ENCODE measurements at regions not wholly inside any gene's neighbourhood (a gene's known extent, or its start where the extent isn't known, plus 50 kb on each side); places are given as distances from the start of the nearest gene placed in this dataset.

DNA sequence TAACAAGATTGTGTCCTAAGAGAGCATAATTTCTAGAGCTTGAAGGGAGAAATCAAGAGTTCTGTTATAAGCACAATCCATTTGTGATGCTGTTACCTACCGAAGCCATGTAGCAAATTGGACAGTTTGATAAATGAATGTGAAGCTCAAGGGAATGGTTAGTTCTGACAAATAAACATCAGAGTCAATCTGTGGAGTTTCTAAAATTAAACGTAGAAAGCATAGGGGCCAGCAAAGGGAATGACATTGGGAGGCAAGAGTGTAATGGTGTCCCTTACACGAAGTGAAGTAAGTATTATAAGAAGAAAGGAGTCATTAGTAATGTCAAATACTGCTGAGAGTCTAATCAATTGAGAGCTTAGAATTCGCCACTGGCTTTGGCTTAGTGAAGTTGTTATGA is 200.2 kb upstream of the SLITRK1 start:
- no peak overlapping the region for H3K27ac ChIP-seq (ENCODE audit: low read depth, low read length, poor library complexity, severe bottlenecking)
- no peaks in the 10 kb centered on the region for H3K36me3 ChIP-seq (ENCODE audit: insufficient read depth, low read length, poor library complexity, severe bottlenecking)
- H3K4me1 ChIP-seq (ENCODE audit: insufficient read depth, low read length, poor library complexity, severe bottlenecking), result no peaks in the 10 kb centered on the region
- TF ChIP-seq EZH2 (IDR thresholded peaks at IDR 0.05; ENCODE audit: borderline replicate concordance, low read depth, low read length, poor library complexity, severe bottlenecking), result no peak
- TF ChIP-seq, protein P1, sequence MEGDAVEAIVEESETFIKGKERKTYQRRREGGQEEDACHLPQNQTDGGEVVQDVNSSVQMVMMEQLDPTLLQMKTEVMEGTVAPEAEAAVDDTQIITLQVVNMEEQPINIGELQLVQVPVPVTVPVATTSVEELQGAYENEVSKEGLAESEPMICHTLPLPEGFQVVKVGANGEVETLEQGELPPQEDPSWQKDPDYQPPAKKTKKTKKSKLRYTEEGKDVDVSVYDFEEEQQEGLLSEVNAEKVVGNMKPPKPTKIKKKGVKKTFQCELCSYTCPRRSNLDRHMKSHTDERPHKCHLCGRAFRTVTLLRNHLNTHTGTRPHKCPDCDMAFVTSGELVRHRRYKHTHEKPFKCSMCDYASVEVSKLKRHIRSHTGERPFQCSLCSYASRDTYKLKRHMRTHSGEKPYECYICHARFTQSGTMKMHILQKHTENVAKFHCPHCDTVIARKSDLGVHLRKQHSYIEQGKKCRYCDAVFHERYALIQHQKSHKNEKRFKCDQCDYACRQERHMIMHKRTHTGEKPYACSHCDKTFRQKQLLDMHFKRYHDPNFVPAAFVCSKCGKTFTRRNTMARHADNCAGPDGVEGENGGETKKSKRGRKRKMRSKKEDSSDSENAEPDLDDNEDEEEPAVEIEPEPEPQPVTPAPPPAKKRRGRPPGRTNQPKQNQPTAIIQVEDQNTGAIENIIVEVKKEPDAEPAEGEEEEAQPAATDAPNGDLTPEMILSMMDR (conservative IDR thresholded peaks at IDR 0.05; ENCODE audit: low read depth, low read length), result no peak
- BruUV-seq (replicated peaks), result no TSS peak
- intact Hi-C loops (cut with micrococcal nuclease; ENCODE audit: unreplicated experiment), result no loop called here
- no peaks in the 10 kb centered on the region for H3K27me3 ChIP-seq (replicated peaks; ENCODE audit: insufficient read depth, low read depth, low read length, poor library complexity)
- CTCF ChIA-PET, result no interaction called here
- POLR2A ChIA-PET (ENCODE audit: low non-redundant PET), result no interaction called here
- no peak overlapping the region for H3K4me3 ChIP-seq (ENCODE audit: low read depth, low read length, poor library complexity, severe bottlenecking)
- no peaks in the 10 kb centered on the region for H3K9me3 ChIP-seq (ENCODE audit: low read depth, low read length, poor library complexity, severe bottlenecking)
- no peak for DNase-seq (ENCODE audit: low spot score)

DNA sequence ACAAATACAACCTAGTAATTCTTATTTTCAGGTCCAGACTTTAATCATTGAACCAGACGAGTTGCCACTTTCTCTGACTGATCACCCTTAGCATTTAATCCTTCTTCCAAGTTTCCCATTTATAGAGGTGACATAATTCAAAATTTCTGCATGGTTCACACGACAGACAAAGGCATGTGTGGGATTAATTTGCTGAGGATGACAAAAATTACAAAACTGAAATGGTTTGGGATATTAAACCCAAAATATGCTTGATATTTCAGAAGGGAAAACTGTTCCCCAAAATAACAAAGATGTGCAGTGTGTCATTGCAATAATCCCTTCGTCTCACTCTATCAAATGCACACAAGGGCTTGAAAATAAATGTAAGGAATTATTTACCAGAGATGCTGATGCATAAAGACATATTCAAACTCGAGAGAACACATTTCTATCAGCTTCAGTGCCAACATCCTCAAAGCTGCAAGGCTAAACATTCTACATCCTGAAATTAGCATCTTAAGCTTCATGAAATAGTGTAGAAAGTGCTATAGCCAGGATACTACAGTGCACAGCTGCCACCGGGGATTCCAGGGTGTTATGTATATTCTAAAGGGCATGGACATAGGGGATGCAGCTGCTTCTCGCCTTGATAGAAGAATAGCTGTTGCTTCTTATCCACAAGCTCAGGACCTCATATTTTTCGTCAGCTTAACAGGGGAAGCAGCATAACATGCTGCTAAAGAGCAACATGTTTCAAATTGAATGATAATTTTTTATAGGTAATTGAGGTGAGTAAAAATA is 198.7 kb upstream of the SLITRK1 start:
- Histone ChIP-seq H3K36me3 (ENCODE audit: insufficient read depth, low read length, poor library complexity, severe bottlenecking) (no peaks in the 10 kb centered on the region), H3K4me3 (ENCODE audit: low read depth, low read length, poor library complexity, severe bottlenecking) (no peak overlapping the region), H3K9me3 (ENCODE audit: low read depth, low read length, poor library complexity, severe bottlenecking) (no peaks in the 10 kb centered on the region), H3K4me1 (ENCODE audit: insufficient read depth, low read length, poor library complexity, severe bottlenecking) (peaks cover 5% of the 10 kb centered on the region), H3K27me3 (replicated peaks; ENCODE audit: insufficient read depth, low read depth, low read length, poor library complexity) (no peaks in the 10 kb centered on the region), H3K27ac (ENCODE audit: low read depth, low read length, poor library complexity, severe bottlenecking) (no peak overlapping the region)
- no TSS peak for BruUV-seq (replicated peaks)
- CTCF ChIA-PET, result no interaction called here
- no peak for TF ChIP-seq EZH2 (IDR thresholded peaks at IDR 0.05; ENCODE audit: borderline replicate concordance, low read depth, low read length, poor library complexity, severe bottlenecking)
- TF ChIP-seq, protein P1 (conservative IDR thresholded peaks at IDR 0.05; ENCODE audit: low read depth, low read length), result no peak
- no peak for DNase-seq (ENCODE audit: low spot score)
- POLR2A ChIA-PET (ENCODE audit: low non-redundant PET), result no interaction called here
- intact Hi-C loops (cut with micrococcal nuclease; ENCODE audit: unreplicated experiment), result no loop called here

DNA sequence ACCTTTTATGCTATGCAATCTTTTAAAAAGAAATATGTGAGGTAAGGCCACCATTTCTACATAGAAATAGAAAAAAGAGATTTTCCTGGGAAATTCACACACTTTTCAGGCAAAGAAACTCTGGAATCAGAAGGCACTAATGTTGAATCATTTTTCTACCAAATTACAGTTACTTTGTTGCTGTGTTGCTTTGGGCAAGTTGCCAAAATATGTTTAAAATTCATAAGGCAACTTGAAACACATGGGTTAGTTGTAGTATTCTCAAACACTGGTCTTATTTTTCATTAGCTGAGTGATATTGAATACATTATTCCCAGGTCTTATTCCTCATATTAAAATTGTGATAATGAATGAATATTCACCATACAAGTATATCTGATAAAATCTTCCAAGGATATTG is 195.0 kb upstream of the SLITRK1 start:
- Histone ChIP-seq H3K27ac (ENCODE audit: low read depth, low read length, poor library complexity, severe bottlenecking) (no peak overlapping the region), H3K4me1 (ENCODE audit: insufficient read depth, low read length, poor library complexity, severe bottlenecking) (peaks cover 5% of the 10 kb centered on the region), H3K36me3 (ENCODE audit: insufficient read depth, low read length, poor library complexity, severe bottlenecking) (no peaks in the 10 kb centered on the region), H3K27me3 (replicated peaks; ENCODE audit: insufficient read depth, low read depth, low read length, poor library complexity) (no peaks in the 10 kb centered on the region), H3K4me3 (ENCODE audit: low read depth, low read length, poor library complexity, severe bottlenecking) (no peak overlapping the region), H3K9me3 (ENCODE audit: low read depth, low read length, poor library complexity, severe bottlenecking) (no peaks in the 10 kb centered on the region)
- POLR2A ChIA-PET (ENCODE audit: low non-redundant PET), result no interaction called here
- intact Hi-C loops (cut with micrococcal nuclease; ENCODE audit: unreplicated experiment), result no loop called here
- BruUV-seq (replicated peaks), result no TSS peak
- TF ChIP-seq, protein P1 (conservative IDR thresholded peaks at IDR 0.05; ENCODE audit: low read depth, low read length), result no peak
- no peak for TF ChIP-seq EZH2 (IDR thresholded peaks at IDR 0.05; ENCODE audit: borderline replicate concordance, low read depth, low read length, poor library complexity, severe bottlenecking)
- no peak for DNase-seq (ENCODE audit: low spot score)
- CTCF ChIA-PET, result no interaction called here
